Activated CD8-positive, alpha-beta memory T cell treated with anti-CD3 and anti-CD28 coated beads for 48 hours (primary cell): ENCODE measurements at regions not wholly inside any gene's neighbourhood (a gene's known extent, or its start where the extent isn't known, plus 50 kb on each side); places are given as distances from the start of the nearest gene placed in this dataset.

Source experiments
- DNase-seq, 3 experiments: peaks; one replicate each; pipeline ENCODE4 v3.0.0-alpha.2; 2020; ENCODE audit warnings: low read depth in 2 of 3, low spot score in 2 of 3

DNA sequence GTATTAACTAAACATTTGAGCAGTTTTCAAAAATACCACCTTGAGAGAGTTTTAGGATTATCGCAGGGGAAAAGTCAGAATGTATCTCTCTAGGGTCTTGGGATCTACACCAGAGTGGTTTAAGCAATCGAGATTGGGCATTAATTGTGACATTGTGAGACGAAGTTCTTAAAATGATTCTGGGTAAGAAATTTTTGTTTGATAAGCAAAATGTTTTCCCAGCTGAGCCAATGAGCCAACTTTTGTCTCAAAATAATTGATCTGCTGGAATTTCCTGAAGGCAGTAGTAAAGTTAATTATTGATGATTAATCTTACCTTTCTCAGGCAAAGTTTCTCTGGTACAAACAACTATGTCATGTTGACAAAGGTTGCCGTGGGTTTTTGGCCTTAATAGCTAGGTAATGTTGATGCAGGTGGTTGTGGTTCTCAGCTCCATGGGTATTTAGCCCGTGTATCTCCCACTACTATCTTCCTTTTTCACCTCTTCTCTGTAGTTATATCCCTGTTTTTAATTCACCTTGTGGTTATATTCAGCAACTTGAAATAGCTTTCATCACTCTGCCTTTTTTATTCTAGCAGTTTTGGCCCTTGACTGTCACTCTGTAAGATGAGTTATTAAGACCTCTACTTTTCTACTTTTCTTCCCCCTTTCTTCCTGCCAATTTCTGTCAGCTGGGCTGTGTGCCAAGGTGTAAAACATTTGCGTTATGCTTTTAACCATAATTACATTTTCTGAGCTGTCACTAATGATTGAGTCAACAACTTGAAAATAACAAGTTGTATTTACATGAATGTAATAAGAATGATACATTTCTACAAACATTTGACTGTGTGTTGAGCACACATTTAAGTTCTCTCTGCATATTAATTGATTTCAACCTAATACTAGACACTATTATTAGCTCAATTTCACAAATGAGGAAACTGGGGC lies 368.3 kb upstream of the BTBD3 start:
- DNase-seq: no peak

DNA sequence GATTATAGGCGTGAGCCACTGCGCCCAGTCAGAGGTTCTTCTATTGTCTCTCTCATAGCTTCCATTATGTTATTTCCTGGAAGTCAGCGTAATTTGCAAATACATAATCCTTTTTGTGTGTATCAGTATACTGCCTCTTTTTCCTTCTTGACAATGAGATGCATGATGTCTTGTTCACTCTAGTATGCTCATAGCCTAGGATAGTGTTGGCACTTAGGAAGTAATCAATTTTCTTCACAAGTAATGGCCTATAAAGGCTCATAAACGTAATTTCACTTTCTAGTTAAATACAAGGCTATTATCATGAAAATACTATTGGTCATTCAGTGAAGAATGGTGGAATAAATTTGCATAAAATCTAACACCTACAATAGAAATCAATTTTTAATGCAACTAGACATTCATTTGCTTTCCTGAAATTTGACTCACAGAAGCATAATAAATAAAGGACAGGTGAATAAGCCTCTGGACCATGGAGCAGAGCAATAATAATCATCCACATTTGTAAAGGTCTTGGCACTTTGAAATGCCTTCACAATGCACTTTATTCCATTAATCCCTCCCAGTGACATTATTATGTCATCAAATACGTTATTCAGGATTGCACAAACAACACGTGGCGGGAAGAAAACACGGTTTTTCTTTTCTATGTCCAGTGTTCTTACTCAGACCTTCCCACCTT lies 366.9 kb upstream of the BTBD3 start:
- DNase-seq: no peak

DNA sequence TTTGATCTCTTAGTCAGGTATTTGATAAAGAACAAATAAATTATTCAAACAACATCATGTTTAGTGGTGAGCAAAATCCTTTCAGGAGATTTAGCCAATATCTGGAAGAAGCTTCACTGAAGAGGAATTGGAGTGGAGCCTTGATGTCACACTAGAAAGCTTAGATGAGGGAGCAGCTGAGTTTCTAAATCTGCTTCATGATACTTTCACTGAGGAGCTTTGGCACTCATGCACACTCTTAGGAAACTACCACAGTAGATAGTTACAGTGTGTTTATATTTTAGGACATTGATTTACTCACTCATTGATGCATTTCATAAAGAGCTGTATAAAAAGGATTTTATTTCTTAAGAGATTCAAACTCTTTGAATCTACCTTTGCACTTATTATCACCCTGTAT lies 366.2 kb upstream of the BTBD3 start:
- no peak for DNase-seq

DNA sequence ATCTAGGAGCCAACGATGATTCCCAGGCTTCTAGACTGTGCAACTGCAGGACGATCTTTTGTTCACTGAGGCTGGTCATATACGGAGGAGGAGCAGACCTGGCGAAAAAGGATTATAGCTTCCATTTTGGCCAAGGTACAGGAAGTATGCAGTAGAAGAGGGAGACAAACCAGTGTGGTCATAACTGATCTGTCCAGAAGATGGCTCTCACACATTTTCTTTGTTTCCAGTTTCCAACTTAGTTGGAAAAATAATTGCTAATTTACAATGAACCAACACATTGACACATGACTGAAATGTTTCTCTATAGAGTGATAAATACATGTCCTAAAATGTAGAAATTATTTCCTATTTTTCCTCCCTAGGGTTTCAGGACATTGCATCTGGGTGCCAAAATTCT lies 364.1 kb upstream of the BTBD3 start:
- DNase-seq: no peak

DNA sequence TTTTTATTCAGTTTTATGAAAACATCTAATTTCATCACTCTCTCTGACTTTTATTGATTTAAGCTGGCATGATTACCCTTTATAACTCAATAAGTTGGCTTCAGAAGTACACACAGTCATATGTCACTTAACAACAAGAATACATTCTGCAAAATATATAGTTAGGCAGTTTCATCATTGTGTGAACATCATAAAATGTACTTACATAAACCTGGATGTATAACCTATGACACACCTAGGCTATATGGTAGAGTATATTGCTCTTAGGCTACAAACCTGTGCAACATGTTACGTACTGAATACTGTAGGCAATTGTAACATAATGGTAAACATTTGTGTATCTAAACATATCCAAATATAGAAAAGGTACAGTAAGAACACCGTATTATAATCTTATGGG lies 362.2 kb upstream of the BTBD3 start:
- no peak for DNase-seq

DNA sequence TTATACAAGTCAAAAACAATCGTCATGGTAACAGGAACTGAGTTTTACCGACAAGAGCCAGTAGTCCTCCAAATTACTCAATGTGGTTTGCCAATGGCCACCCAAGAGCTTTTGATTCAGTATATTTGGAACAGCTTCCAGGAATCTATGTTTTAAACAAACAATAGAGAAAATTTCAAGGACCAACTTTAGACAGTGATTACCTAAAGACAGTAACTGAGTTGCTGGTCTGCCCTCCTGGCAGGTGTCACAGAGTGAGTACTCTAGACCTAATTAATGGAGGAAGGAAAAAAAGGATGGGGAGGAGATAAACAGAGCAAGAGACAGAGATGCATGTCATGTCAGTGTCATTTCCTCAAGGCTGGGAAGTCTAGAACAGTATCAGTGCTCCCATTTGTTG lies 361.3 kb upstream of the BTBD3 start:
- DNase-seq: no peak

DNA sequence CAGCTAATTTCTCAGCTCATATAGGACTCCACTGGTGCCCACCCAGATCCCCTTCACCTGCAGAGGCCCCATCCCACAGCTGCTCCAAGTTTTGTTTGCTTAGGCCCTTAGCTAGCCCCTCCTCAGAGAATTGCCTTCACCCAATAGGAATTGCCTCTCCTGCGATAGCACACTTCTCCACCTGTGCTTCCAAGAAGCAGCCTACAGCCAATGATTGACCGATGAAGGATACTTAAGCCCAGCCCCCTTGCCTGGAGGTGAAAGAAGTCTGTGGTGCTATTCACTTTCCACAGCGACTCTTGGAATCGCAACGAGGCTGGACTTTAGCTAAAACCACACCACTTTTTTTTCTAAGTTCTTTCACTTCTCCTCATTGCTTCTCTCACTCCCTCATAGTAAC lies 353.2 kb upstream of the BTBD3 start:
- no peak for DNase-seq

DNA sequence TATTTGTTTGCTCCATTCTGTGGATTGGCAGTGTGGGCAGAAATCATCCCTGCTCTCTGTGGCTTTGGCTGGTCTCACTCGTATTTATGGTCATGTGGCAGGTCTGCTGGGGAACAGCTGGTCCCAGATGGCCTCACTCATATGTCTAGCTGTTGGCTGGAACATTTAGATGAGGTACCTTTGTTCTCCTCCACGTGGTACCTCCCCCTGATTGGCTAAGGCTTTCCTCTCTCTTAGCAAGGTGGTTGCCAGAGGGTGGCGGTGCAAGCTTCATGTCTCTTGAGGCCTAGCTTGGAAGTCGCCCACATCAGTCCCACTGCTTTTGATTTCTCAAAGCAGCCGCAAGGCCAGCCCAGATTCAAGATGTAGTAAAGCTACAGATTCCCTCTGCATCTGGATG lies 348.5 kb upstream of the BTBD3 start:
- no peak for DNase-seq

DNA sequence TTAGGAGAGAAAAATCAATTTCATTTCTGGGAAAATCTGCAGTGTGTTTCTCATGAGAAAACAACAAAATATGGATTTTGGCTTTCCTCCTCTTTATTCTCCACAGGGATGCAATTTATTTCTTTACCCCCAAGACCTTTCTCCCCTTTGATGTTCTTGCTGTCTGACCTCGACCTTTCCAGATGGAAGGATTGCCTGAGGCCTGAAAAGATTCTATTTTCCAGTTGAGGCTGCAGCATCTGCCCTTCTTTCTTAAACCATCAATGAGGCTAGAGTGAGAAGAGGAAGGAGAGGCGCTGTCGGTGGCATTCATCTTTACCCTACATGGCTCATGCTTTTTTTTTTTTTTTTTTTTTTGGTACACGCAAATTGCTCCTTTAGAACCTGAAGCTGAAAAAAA lies 344.2 kb upstream of the BTBD3 start:
- DNase-seq: no peak

DNA sequence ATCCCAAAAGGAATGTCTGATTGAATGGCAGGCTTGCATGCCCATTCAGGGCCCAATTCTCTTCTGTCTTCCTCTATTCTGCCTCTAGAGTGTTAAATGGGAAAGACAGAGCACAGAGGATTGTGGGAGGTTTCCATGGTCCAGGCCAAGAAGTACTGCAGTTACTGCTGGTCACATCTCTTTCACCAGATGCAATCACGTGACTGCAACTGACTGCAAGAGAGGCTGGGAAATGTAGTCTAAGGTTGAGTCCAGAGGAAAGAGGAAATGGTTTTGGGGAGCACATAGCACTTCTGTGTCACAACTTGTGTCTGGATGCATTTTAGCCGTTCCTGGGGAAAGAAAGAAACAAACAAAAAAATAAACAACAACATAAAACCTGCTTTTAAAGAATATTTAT lies 336.4 kb upstream of the BTBD3 start:
- no peak for DNase-seq

DNA sequence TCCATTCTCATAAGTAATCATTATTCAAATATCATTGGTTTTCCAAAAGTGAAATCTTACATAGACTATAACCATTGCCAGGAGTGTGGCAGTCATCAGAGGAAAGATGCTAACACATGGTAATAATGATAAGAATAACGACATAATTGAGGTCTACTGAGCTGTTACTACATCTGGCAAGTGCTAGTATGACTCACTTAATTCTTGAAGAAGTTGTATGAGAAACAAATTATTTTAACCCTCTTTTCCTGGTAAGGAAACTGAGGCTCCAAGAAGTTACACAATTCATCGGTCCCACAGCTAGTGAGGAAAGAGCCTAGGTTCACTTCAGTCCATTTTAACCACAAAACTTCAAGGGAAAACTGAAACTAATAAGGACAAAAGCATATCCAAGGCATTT lies 335.6 kb upstream of the BTBD3 start:
- DNase-seq: no peak

DNA sequence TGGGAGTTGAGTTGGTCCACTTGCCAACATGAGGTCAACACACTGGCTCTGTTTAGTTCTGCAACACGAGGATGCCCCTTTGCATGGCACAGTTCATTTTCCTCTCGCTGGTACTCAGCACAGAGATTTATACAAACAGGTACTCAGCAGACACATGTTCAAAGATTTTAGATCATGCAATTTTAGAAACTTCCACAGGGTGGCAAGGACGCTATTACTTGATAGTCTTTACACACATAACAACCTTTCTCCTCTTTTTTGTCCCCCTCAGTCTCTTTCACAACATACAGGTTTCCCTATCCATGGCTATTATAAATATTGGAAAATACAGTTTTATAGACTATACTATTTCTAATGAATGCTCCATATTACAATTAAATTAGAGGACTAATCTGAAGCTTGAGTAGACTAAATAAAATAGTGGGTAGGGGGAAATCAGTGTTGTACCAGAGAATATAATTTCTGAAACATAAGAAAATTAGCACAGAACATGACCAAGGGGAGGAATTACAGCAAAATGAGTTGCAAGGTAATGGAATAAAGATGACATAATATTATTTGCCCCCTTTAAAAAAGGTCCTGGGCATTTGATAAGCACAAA lies 331.8 kb upstream of the BTBD3 start:
- DNase-seq: no peak

DNA sequence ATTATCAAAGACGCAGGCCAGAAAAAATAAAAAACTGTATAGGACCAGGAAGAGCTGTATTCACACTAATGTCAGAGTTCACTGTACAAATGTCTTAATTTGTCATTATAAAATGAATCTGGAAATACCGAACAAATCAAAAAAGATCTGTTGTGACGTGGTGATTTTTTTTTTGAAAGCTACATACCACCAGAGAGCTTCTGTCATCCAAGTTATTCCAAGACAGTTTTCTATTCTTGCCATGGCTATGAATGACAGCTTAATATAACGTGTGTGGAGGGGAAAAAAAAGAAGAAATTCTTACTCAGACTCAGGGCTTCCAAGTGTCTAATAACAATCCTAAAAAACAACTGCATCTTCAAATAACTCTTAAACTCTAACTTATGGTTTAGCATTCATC lies 328.8 kb upstream of the BTBD3 start:
- no peak for DNase-seq

DNA sequence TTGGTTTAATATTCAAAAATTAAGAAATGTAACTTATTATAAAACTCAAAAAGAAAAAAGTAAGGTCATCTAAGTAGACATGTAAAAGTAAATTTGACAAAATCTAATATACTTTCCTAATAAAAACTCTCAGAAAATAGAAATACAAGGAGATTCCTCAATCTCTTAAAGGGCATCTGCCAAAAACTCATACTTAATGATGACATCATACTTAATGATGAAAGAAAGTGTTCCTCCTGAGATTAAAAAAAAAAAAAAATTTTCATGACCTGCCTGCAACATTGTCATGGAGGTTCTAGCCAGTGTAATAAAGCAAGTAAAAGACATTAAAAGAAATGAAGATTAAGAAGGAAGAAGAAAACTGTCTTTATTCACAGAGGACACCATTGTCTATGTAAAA lies 325.7 kb upstream of the BTBD3 start:
- DNase-seq: no peak

DNA sequence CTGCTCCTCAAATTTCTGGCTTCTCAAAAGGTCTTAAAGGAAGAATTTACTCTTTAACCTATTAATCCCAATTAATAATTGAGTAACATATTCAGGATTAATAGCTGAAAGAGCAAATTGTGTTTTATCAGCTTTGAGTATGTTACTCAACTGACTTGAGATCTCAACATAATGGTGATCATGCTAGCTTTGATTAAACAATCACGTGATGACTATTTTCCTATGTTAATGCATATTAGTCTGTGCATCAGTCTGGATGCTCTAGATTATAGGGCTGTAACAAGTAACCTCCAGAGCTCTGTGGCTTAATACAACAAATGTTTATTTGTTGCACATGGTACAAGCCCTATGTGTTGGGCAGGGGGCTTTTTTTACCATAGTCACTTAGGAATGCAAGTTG lies 313.4 kb upstream of the BTBD3 start:
- DNase-seq: no peak

DNA sequence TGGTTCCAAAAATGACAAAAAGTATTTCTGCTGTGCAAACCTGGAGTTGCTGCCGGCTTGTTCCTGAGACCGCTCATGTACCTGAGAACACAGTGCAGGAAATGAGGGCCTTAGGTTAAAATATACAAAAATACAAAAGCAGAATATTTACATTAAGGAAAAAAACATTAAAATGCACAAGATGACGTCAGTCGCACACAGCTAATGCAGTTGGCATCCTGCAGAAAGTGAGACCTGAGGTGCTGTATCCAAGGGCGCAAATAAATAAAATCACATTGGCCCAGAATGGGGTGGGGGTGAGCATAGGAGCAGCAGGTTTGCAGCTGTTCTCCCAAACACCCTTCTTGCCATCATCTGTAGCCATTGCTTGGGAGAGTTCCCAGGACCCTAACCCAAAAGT lies 310.6 kb upstream of the BTBD3 start:
- DNase-seq: no peak

DNA sequence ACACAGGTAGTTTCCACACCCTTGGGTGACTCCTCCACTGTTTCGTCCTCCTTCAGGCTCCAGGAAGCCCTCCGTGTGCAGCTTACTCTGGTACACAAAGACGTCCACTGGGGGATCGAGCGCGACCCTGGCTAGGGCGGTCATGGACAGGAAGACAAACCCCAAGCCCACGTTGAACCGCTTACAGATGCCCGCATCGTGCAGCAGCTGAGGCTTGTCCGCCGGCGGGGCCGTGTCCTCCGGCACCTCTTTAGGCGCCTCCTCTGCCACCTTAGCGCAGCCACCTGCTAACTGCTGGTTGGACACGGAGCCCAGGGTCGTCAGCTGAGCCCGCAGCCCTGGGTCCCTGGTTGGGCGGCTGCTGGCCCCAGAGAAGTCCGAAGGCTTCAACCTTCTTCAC lies 309.0 kb upstream of the BTBD3 start:
- DNase-seq: no peak

DNA sequence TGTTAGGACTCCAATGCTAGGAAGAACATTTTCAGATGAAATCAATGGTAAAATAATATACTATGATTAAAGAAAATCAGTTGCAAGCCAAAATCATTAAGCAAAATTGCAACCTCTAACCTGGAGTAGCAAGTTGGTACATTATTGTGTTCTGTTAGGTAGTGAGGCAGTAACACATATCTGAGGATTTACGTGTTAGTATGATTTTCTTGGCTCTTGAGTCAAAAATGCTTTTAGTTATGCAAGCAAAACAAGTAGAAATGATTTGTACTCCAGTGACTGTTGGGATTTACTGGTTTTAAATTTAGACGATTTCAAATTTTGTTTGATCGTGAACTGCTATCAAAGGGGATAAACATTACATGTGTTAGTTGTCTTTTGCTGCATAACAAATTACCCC lies 293.0 kb upstream of the BTBD3 start:
- DNase-seq: no peak

DNA sequence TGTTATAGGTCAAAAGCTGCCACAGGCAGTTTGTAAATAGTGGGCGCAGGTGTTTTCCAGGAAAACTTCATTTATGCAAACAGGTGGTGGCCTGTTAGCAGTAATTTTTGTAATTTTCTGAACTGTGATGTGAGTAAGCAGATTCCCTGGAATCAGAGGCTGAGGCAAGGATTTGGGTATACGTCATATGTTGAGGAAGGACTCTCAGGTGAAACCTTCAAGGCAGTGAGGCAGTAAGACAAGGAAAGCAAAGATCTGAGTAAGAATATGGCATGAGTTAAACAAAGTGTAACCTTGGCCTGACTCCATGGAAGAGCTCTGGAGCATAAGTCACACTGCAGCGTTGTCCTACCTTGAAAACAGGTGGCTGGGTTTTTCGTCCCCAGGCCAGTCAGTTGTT lies 291.1 kb upstream of the BTBD3 start:
- no peak for DNase-seq

DNA sequence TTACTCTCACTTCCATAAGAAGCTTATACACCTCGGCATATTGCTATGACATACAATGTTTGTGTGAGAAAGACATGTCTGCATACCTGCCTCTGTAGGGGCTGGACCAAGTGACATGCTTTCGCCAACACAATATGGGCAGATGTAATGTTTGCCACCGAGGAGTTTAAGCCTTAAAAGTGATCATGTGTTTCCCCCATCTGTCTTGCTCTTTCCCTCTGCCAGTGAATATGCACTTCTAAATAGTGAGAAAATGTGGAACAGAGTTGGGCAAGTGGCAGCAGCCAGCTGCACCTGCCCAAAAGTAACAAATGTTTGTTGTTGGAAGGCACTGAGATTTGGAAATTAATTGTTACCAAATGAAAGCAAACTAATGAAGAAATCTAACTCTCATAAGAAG lies 274.8 kb upstream of the BTBD3 start:
- no peak for DNase-seq

DNA sequence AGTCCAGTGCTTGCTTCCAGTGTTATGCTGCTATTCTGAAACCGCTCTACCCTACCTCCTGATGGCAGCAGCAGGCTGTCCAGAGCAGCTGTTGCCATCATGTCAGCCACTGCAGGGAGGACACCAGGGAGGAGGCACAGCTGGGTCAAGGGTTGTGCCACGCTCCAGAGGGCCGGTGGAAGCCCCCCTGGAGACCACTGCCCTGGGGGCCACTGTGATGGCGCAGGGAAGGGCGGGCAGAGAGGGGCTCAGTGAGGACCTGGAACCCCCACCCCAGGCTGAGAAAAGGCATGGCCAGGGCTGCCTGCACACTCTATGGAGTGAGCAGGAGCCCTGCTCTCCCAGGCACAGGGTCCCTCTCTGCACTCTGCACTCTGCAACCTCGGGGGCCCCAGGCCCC lies 271.3 kb upstream of the BTBD3 start:
- DNase-seq: no peak

DNA sequence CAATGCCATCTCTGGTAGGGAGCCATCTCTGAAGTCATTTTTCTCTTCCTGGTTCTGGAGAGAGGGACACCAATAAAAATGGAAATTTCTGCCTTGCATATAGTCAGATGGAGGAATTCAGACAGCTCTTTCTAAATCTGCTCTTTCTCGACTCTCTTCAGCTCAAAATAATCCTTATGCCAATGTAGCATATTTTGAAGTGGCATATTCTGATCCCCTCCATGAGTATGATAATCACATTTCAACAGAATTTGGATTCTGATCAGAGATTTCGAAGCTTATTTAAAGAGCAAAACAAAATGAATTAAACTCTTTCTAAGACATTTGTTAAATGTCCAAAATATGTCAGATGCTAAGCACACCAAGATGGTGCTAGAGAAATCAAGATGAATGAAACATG lies 267.1 kb upstream of the BTBD3 start:
- no peak for DNase-seq
